ENCODE measurements at regions not wholly inside any gene's neighbourhood (a gene's known extent, or its start where the extent isn't known, plus 50 kb on each side); places are given as distances from the start of the nearest gene placed in this dataset.

DNA sequence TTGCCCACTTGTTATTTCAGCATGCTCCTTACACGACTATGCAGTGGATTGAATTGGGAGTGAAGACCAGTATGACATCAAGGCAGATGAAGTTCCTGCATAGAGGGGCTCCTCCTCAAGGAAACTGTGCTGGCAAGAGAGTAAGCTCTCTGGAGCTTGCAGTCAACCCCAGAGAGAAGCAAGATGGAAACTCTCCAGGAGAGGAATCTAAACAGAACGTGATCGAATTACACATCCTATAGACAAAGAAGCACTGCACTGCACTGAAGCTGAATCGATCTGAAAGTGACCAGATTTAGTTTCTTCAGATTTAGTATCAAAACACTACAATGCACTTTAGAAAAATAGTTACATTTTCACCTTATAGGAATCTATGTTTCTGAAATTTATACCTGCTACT, 947.7 kb upstream of the TENM4 start:
- no peak for TF ChIP-seq EZH2 (IDR thresholded peaks at IDR 0.05; ENCODE audit: borderline replicate concordance)
- TF ChIP-seq, protein P1, sequence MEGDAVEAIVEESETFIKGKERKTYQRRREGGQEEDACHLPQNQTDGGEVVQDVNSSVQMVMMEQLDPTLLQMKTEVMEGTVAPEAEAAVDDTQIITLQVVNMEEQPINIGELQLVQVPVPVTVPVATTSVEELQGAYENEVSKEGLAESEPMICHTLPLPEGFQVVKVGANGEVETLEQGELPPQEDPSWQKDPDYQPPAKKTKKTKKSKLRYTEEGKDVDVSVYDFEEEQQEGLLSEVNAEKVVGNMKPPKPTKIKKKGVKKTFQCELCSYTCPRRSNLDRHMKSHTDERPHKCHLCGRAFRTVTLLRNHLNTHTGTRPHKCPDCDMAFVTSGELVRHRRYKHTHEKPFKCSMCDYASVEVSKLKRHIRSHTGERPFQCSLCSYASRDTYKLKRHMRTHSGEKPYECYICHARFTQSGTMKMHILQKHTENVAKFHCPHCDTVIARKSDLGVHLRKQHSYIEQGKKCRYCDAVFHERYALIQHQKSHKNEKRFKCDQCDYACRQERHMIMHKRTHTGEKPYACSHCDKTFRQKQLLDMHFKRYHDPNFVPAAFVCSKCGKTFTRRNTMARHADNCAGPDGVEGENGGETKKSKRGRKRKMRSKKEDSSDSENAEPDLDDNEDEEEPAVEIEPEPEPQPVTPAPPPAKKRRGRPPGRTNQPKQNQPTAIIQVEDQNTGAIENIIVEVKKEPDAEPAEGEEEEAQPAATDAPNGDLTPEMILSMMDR (IDR thresholded peaks at IDR 0.05; ENCODE audit: poor library complexity), result no peak
